ENCODE measurements at regions not wholly inside any gene's neighbourhood (a gene's known extent, or its start where the extent isn't known, plus 50 kb on each side); places are given as distances from the start of the nearest gene placed in this dataset.
A peak's percentile ranks its signal among the peaks of the same experiment; 100 is the strongest.

DNA sequence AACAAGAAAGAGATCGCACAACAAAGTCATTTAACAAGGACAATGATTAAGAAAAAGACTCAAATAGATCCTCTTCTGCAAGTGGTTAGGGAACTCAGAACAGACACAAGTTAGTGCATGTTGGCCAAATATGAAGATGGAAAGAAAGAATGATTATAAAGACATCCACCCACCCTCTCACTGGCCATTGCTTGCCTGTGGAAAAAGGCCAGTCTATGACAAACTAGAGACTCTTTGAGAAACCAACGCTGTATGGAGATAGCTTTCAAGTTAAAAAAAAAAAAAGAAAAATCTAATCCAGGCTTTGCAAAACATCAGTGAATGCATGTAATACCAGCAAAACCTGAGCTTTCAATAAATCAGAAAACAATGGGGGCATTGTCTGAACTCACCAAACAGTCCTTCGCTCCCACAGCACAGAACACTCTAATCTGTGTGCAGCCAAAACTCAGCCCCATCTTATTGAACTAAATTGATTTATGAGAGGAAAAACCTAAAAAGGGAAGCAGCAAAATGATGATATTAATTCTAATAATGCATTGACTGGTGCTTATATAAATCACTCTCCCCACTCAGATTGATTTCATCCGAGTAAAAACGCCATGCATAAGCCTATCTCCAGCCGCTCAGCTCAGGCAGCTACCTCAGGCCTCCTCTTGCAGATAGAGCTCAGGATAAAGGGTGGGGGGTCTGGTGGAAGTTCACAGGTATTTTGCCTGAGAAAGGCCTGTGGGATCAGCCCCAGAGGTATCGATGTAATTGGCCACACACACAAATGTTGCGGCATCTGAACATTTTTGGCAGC is 547.1 kb downstream of the CCDC171 start:
- no peak for DNase-seq (ENCODE audit: low spot score)

GRCh38 chr9:16100537-16101091 is 547.8 kb downstream of the CCDC171 start:
- DNase-seq (ENCODE audit: low spot score) = peak; percentile 77

DNA sequence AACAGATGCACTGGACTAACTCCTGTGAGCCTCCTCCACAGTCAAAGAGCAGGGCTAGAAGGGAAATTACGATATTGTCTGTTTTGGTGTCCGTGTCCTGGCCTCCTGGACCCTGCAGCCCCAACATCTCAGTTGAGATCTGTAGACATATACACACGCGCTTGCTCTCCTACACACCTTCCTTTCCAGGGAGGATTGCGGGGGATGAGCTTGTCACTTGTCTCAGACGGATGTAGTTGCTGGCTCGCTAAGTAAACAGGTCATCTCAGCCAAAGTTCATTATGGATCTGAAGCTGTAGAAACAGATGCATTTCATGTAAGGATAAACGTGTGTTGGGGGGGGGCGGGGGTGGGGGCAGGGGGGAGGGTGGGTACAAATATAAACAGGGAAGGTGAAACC is 549.3 kb downstream of the CCDC171 start:
- DNase-seq (ENCODE audit: low spot score) = no peak

DNA sequence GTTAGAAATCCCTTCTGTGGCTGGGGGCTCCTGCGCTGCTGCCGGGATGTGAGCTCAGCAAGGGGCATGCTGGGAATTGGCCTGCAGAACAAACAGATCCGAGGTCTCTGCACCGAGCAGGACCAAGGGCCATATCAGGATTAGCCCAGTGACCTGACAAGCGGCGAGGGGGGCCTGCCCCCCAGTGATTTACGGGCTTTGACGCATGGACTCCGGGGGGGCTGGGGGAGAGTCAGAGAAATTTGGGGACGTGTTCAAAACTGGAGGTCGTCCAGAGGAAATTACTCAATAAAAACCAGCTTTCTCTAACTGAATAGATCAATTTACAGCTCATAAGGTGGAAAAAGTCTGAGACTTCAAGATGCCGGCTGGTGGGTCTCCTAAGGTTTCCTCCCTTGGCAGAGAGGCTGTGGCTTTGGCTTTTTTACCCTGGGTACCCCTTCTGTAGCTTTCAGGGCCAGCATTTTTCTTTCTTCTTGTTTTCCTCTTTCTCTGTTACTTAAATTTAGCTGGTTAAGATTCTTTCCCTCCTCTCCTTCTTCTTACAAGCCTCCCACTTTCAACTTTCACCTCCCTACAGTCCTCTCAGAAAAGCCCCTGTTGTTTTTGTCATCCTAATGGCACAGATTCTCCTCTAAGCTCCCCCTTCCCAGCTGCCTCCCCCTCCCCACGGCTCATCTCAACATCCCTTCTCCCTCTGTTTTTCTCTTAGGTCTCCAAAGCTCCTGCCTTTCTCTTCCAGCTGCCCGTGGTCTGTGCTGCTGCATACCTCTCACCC is 551.0 kb downstream of the CCDC171 start:
- DNase-seq (ENCODE audit: low spot score) = no peak

GRCh38 chr9:16105168-16106020 is 552.6 kb downstream of the CCDC171 start:
- DNase-seq (ENCODE audit: low spot score) = no peak

DNA sequence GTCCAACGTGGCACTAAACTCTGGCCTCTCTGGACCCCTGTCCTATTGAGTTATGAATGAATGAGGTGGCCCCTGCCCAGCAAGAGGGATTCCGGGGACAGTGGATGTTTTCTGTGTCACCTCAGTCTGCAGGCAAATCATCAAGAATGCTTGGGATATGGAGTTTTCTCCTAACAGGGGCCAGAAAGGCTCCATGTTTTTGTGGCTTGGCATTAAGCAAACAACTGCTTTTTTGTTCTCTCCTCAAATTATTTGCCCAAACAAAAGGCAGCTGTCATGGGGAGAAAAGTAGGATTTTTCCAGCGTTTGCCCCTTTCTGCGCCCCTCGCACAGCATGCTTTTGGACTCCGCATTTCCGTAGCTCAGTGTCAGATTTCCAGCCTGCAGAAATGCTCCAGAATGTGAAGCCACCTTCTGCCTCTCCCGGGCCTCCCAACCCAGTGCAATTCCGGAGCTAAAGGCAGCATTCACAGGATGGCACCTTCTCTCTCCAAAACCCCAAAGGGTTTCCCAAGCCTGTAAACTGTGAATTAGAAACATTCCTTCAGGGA is 553.3 kb downstream of the CCDC171 start:
- DNase-seq (ENCODE audit: low spot score) = no peak

DNA sequence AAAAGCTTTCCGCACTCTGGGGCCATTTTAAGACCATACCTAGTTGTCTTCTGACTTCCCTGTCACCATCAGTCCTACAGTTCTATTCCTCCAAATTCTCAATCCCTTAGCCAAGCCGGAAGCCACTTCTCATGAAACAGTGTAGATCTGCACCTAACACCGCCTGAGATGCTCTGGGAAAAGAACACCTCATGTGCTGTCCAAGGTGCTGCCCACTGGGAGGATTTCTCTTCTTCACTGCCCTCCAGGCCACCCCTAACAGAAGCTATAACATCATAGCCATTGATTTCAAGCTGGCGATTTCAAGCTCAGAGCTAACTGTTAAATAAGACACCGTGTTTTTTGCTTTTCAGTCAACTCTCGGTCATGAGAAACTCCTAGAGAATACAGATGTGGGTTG is 559.3 kb downstream of the CCDC171 start:
- DNase-seq (ENCODE audit: low spot score) = no peak

DNA sequence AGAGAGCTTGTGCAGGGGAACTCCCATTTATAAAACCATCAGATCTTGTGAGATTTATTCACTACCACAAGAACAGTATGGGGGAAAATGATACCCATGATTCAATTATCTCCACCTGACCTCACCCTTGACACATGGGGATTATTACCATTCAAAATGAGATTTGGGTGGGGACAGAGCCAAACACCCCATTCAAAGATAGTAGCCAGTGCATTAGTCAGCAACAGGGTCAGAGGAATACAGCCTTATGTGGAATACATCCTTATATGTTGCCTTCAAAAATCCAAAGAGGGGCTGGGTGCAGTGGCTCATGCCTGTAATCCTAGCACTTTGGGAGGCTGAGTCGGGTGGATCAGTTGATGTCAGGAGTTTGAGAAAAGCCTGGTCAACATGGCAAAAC is 563.2 kb downstream of the CCDC171 start:
- DNase-seq (ENCODE audit: low spot score) = no peak

GRCh38 chr9:16118043-16118442 is 565.2 kb downstream of the CCDC171 start:
- DNase-seq (ENCODE audit: low spot score) = no peak

DNA sequence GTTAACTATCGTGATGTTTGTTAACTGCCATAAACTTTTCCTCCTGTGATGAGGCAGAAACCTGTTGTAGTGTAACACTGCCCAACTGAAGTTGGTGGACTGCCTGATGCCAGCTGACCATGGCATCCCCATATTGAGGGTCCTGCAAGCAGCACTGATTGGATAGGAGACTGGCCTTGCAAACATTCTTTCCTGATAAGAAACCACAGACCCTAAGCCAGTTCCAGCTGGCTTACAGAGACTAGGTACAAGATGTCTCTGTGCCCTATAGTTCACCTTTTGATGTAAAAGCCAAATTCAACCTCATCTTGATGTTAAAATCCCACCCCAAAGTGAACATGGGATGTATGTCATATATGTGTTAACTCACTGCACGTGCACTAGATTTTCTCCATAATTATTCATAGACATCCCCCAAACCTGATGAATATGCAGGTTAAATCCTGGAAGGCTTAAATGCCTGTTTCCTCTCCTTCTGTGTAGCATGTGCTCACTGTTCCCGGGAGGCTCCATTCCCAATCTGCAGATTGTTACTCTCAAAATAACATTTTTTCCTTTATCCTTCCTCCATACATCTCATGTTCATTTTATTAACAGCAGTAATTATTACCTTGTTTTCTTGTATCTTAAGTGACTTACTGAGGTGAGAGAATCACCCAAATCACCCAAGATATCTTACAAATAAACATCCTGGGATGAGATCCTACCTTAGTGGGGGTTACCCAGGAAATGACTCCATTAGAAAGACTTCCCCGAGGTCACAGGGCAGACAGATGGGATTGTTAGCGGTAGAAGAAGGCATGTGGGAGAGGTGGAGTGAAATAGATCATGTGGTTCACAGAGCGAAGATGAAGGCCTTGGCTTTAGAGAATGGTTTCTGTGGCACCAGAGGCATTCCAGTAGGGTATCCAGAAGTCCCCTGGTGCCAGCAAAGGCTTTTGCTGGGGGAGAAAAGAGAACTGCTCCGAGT is 566.7 kb downstream of the CCDC171 start:
- DNase-seq (ENCODE audit: low spot score) = no peak

- no peak for DNase-seq (ENCODE audit: low spot score)
Measured at GRCh38 chr9:16120231-16120641, 567.4 kb downstream of the CCDC171 start.

- DNase-seq (ENCODE audit: low spot score) = no peak
Measured at GRCh38 chr9:16120727-16121126, 567.9 kb downstream of the CCDC171 start.

- DNase-seq (ENCODE audit: low spot score) = no peak
Measured at GRCh38 chr9:16121168-16121567, 568.3 kb downstream of the CCDC171 start.

DNA sequence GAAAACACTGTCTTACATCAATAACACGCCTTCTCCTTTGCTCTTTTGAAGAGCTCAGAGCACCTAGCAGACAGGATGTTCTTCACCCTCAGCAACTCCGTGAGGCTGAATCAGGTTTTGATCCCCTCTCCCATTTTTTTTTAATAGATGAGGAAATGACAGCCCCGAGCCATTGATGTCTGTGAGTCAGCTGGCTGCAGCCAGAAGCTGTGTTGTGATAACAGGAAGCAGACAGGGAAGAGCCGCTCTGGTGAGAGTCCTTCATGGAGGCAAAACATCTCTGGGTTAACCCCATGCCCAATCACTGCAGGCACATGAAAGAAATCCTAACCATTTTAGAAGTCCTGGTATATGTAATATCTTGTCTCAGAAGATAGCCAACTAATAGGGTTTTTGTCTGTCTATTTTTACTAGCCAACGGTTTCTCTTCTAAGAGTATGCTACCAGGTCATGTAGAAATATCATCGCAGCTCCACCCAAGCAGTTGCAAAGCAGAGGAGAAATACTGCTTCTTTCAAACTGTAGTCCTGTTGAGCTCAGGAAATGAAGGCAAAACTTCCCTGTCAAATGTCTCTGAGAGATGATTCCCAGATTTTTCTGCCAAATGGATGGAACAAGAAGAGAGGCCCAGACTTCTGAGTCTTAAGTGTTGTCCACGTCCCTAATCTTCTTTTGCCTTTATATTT is 568.9 kb downstream of the CCDC171 start:
- DNase-seq (ENCODE audit: low spot score) = no peak

GRCh38 chr9:16125629-16126028 is 572.8 kb downstream of the CCDC171 start:
- DNase-seq (ENCODE audit: low spot score) = no peak

- no peak for DNase-seq (ENCODE audit: low spot score)
Measured at GRCh38 chr9:16126042-16126441, 573.2 kb downstream of the CCDC171 start.

DNA sequence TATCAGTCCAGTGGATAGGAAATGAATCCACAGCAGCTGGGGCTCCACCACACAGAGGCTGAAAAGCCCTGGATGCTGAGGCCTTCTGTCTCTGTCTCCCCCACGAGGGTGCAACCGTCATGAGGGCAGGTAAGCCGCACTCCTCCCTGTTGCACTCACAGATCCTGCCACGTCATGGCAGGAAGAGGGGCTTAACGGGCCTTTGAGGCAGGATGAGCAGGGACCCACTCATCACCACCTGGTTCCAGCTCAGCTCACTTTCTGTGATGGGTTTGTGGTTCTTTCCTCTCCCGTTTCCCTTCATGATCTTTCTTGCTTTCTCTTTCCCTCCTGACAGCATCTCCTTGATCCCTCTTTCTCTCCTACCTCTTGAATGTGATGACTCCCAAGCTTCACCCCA is 575.2 kb downstream of the CCDC171 start:
- no peak for DNase-seq (ENCODE audit: low spot score)

GRCh38 chr9:16131264-16131663 is 578.4 kb downstream of the CCDC171 start:
- no peak for DNase-seq (ENCODE audit: low spot score)

GRCh38 chr9:16132513-16132912 is 579.7 kb downstream of the CCDC171 start:
- no peak for DNase-seq (ENCODE audit: low spot score)

- DNase-seq (ENCODE audit: low spot score) = no peak
Measured at GRCh38 chr9:16133032-16133431, 580.2 kb downstream of the CCDC171 start.
